IgD-negative memory B cell (primary cell): ENCODE measurements at regions not wholly inside any gene's neighbourhood (a gene's known extent, or its start where the extent isn't known, plus 50 kb on each side); places are given as distances from the start of the nearest gene placed in this dataset.

ENCODE experiments used
- H3K27ac Mint-ChIP-seq, 3 donors: one replicate each; pipeline ENCODE4 v1.8.0; 2020 to 2022; ENCODE audit warnings: mild to moderate bottlenecking in 3 of 3, mixed read lengths in 3 of 3, moderate library complexity in 1 of 3
- H3K27me3 Mint-ChIP-seq: one replicate; pipeline ENCODE4 v1.8.0; 2021; ENCODE audit warnings: mixed read lengths
- H3K36me3 Mint-ChIP-seq: one replicate; pipeline ENCODE4 v1.8.0; 2020; ENCODE audit warnings: mild to moderate bottlenecking, mixed read lengths
- H3K4me1 Mint-ChIP-seq, 3 donors: one replicate each; pipeline ENCODE4 v1.8.0; 2020 to 2022; ENCODE audit warnings: mixed read lengths in 3 of 3, mild to moderate bottlenecking in 1 of 3
- H3K4me3 Mint-ChIP-seq, 4 donors: one replicate each; pipeline ENCODE4 v1.8.0; 2020 to 2022; ENCODE audit warnings: mild to moderate bottlenecking in 4 of 4, mixed read lengths in 4 of 4, moderate library complexity in 3 of 4
- H3K9me3 Mint-ChIP-seq, 3 donors: one replicate each; pipeline ENCODE4 v1.8.0; 2020 to 2021; ENCODE audit warnings: mixed read lengths in 3 of 3, mild to moderate bottlenecking in 1 of 3

DNA sequence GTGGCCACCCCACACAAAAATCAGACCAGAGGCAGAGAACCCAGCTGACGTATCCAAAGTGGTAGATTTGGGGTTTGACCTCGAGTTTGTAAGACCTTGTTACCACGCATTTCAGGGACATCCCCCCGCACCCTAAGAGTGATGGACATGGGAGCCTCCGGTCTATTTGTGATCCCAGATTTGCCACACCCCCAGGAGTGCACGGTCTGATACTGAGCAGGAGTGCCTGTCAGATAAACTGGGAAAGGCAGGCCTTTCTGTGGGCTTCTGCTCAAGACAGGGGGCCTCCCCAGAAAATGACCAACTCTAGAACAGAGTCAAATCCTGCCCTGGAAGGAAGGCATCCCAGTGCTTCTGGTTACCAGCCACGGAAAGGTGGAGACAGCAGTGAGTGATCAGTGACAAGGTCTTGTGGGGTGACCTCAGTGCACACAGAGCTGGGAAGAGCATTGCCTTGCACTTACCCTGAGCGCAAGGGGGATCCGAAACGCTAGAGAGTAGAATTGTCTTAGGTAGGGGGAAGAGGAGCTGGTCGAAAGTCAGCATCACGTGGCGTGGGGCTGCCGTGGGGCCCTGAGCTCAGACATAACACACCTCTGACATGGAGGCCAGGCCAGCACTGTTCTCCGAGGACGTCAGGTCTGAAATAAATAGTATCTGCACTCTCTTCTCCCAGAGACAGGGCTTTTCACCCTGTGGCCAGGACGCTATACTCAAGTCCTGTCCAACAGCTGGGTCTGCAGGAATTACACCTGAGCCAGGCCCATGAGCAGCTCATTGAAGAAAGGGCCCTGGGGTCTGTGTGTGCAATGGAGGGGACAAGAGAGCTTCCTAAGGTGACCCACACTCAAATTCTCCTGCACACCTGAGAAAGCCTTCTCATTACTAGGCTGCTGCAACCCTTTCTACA is 242.4 kb upstream of the SALL3 start:
- Mint-ChIP-seq H3K4me1 (peaks cover 0 to 2% (median 0%) of the 10 kb centered on the region in 3 donors), H3K27me3 (no peaks in the 10 kb centered on the region), H3K4me3 (no peak overlapping the region), H3K36me3 (peaks cover 2% of the 10 kb centered on the region), H3K27ac (no peak overlapping the region), H3K9me3 (peaks cover 0 to 3% (median 2%) of the 10 kb centered on the region in 3 donors)

- H3K4me1 Mint-ChIP-seq, result peaks cover 0 to 2% (median 0%) of the 10 kb centered on the region in 3 donors
- peaks cover 2% of the 10 kb centered on the region for H3K36me3 Mint-ChIP-seq
- peak overlapping the region in 1 of 4 donors; percentile 17 for H3K4me3 Mint-ChIP-seq
- H3K27ac Mint-ChIP-seq, result no peak overlapping the region
- H3K9me3 Mint-ChIP-seq, result peaks cover 0 to 3% (median 2%) of the 10 kb centered on the region in 3 donors
- no peaks in the 10 kb centered on the region for H3K27me3 Mint-ChIP-seq
These were observed 241.4 kb upstream of the SALL3 start for GRCh38 chr18:78738076-78738690.

DNA sequence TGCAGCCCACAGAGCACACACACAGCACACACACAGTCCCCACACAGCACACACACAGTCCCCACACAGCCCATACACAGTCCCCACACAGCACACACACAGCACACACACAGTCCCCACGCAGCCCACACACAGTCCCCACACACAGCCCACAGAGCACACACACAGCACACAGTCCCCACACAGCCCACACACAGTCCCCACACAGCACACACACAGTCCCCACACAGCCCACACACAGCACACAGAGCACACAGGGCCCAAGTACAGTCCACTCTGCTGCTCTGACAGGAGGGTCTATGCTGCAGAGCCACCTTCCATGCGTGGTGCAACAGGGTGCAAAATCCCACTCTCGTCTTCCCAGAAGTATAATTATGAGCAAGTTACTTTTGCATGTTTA is 240.5 kb upstream of the SALL3 start:
- H3K4me3 Mint-ChIP-seq, result no peak overlapping the region
- H3K27ac Mint-ChIP-seq, result no peak overlapping the region

GRCh38 chr18:78739882-78740677 is 239.5 kb upstream of the SALL3 start:
- Mint-ChIP-seq H3K36me3 (peaks cover 2% of the 10 kb centered on the region), H3K4me1 (peaks cover 0 to 2% (median 0%) of the 10 kb centered on the region in 3 donors), H3K4me3 (no peak overlapping the region), H3K9me3 (peaks cover 0 to 5% (median 2%) of the 10 kb centered on the region in 3 donors), H3K27ac (no peak overlapping the region), H3K27me3 (no peaks in the 10 kb centered on the region)

More for the DNA sequence above, 240.5 kb upstream of the SALL3 start:
- H3K4me1 Mint-ChIP-seq, result peaks cover 0 to 2% (median 0%) of the 10 kb centered on the region in 3 donors
- H3K27me3 Mint-ChIP-seq, result no peaks in the 10 kb centered on the region
- peaks cover 2% of the 10 kb centered on the region for H3K36me3 Mint-ChIP-seq
- H3K9me3 Mint-ChIP-seq, result peaks cover 0 to 5% (median 2%) of the 10 kb centered on the region in 3 donors

DNA sequence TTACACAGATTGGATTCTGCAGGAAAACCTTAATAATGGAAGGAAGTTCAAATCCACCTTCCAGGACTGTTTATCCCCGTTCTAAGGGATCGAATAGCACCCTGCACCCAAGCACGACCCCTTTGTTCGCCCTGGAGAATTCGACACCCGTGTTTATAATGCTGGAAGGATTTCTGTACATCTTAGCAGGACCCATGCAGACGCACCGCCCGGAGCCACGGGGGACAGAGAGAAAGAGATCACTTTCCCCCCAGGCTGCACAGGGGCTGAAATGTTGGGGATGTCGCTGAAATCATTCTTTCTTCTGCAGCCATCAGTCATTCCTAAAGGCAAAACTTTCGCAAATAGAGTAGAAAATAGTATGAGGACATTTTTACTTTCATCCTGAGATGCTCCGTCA is 238.7 kb upstream of the SALL3 start:
- H3K4me3 Mint-ChIP-seq, result no peak overlapping the region
- H3K9me3 Mint-ChIP-seq, result peaks cover 0 to 5% (median 2%) of the 10 kb centered on the region in 3 donors
- no peak overlapping the region for H3K27ac Mint-ChIP-seq
- peaks cover 0 to 2% (median 0%) of the 10 kb centered on the region in 3 donors for H3K4me1 Mint-ChIP-seq
- H3K36me3 Mint-ChIP-seq, result peaks cover 2% of the 10 kb centered on the region
- no peaks in the 10 kb centered on the region for H3K27me3 Mint-ChIP-seq

DNA sequence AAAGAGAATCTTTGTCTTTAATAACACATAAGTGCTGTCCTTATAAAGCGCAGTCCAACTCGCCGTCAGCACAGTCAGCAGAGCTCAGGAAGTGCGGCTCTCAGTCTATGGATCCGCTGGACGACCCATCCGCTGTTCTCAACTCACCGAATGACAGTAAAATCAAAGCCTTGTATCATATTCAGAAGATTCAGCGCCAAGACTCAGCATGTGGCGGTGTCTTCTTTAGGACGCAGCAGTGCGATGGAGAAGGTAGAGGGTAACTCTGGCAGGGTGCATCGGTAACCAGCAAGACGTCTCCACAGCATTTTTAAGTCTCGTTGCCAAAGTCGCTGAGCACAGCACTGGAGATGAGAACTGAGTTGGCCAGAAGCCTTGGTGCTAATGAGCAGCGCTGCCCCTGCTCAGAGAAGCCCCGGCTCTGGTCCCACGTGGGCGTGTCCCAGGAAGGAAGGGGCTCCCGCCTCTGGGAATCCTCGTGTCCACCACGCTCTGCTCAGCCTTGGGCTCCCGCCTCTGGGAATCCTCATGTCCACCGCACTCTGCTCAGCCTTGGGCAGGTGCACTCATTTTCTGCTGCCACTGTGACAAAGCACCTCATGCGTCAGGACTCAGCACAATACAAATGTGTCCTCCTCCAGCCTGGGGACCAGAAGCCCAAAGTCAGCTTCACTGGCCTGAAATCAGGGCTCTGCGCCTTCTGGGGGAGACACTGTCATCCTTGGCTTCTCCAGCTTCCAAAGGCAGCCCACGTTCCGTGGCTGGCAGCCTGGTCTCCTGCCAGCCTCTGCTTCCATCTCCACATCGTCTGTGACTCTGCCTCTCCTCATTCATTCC is 238.0 kb upstream of the SALL3 start:
- H3K27ac Mint-ChIP-seq, result no peak overlapping the region

DNA sequence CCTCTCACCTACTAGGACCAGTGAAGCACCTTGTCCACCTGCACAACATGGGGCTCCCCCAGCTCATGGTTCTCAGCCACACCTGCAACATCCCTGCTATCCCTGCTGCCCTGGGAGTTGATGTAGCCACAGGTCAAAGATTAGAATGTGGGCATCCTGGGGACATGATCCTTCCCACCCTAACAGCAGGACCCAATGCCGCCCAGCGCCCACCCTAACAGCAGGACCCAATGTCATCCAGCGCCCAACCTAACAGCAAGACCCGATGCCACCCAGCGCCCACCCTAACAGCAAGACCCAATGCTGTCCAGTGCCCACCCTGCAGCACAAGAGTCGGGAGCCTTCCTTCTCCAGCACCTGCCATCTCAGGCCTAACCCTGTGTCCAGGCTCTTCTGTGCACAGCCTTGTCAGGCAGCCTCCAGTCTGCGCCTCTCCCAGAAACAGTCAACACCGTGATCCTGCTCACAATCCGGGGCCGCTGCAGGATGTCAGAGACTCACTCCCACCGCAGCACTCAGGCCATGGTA is 237.3 kb upstream of the SALL3 start:
- Mint-ChIP-seq H3K9me3 (peaks cover 0 to 5% (median 2%) of the 10 kb centered on the region in 3 donors), H3K4me3 (no peak overlapping the region), H3K36me3 (peaks cover 2% of the 10 kb centered on the region), H3K27me3 (no peaks in the 10 kb centered on the region), H3K4me1 (peaks cover 0 to 2% (median 0%) of the 10 kb centered on the region in 3 donors), H3K27ac (no peak overlapping the region)

More for the DNA sequence above, 238.0 kb upstream of the SALL3 start:
- Mint-ChIP-seq H3K4me3 (peak overlapping the region in 1 of 4 donors; percentile 82), H3K36me3 (peaks cover 2% of the 10 kb centered on the region), H3K9me3 (peaks cover 0 to 5% (median 2%) of the 10 kb centered on the region in 3 donors), H3K4me1 (peaks cover 0 to 2% (median 0%) of the 10 kb centered on the region in 3 donors), H3K27me3 (no peaks in the 10 kb centered on the region)

DNA sequence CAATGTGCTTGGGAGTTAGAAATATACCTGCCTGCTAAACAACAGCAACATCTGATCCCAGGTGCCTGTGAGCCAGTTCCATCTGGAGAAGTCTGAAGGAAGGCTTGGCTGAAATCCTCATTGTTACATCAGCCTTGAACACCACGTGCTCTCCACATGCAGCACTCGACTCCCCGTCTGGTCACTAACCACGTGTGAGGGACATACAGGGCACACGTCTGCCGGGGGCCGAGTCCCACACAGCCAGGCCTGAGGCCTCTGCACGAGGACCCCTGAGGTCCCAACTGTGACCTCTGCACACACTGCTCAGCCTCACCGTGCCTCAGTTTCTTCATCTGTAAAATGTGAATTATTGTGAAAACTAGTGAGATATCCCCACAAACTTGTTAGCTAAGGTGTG is 236.5 kb upstream of the SALL3 start:
- Mint-ChIP-seq H3K9me3 (peaks cover 0 to 5% (median 2%) of the 10 kb centered on the region in 3 donors), H3K27ac (no peak overlapping the region), H3K4me3 (no peak overlapping the region), H3K4me1 (peaks cover 0 to 2% (median 0%) of the 10 kb centered on the region in 3 donors), H3K27me3 (no peaks in the 10 kb centered on the region), H3K36me3 (peaks cover 2% of the 10 kb centered on the region)

DNA sequence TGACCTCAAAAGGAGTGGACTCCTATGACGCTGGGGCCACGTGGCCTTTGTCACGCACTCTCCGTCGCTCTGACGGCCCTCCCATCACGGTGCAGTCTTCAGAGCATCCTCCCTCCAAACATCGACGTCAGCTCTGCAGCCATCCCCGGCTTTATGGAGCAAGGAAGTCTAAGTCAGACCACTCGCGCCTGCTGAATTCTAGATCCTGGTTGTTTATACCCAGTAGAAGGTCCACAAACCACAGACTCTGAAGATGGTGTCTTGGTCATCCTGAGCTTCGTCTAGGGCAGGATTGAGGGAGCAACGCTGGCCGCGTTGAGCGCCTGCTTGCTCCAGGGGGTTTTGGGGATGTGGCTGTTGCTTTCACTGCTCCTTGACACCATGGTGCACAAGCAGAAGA is 228.0 kb upstream of the SALL3 start:
- H3K27me3 Mint-ChIP-seq, result no peaks in the 10 kb centered on the region
- peaks cover 3 to 8% (median 6%) of the 10 kb centered on the region in 3 donors for H3K9me3 Mint-ChIP-seq
- no peaks in the 10 kb centered on the region for H3K36me3 Mint-ChIP-seq
- no peaks in the 10 kb centered on the region for H3K4me1 Mint-ChIP-seq
- H3K27ac Mint-ChIP-seq, result no peak overlapping the region
- no peak overlapping the region for H3K4me3 Mint-ChIP-seq

GRCh38 chr18:78753240-78753639 is 226.4 kb upstream of the SALL3 start:
- H3K4me3 Mint-ChIP-seq, result no peak overlapping the region
- no peaks in the 10 kb centered on the region for H3K36me3 Mint-ChIP-seq
- H3K27ac Mint-ChIP-seq, result no peak overlapping the region
- peaks cover 5 to 8% (median 7%) of the 10 kb centered on the region in 3 donors for H3K9me3 Mint-ChIP-seq
- peaks cover 0 to 3% (median 0%) of the 10 kb centered on the region in 3 donors for H3K4me1 Mint-ChIP-seq
- H3K27me3 Mint-ChIP-seq, result no peaks in the 10 kb centered on the region

GRCh38 chr18:78754311-78755043 is 225.1 kb upstream of the SALL3 start:
- Mint-ChIP-seq H3K27ac (no peak overlapping the region), H3K27me3 (no peaks in the 10 kb centered on the region), H3K9me3 (peaks cover 4 to 7% (median 7%) of the 10 kb centered on the region in 3 donors), H3K4me1 (peaks cover 0 to 3% (median 0%) of the 10 kb centered on the region in 3 donors), H3K36me3 (no peaks in the 10 kb centered on the region), H3K4me3 (no peak overlapping the region)

DNA sequence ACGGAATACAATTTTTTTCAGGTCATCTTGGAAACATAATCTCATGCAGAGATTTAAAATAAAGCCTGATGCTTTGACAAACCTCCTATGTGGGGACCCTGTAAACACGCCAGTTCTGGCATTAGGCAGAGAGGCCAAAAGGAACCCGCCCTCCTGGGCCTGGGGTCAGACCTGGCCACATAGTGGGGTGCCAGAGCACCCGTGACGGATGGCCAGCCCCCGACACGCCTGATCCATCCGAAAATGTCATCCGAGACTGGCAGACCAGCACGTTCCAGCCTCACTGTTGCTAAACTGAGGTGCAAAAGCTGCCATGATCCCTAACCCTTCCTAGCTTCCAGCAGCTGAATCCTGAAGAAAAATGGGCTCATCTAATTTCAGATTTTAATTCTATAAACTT is 222.6 kb upstream of the SALL3 start:
- no peak overlapping the region for H3K27ac Mint-ChIP-seq
- H3K9me3 Mint-ChIP-seq, result peaks cover 4 to 11% (median 6%) of the 10 kb centered on the region in 3 donors
- no peak overlapping the region for H3K4me3 Mint-ChIP-seq
- H3K27me3 Mint-ChIP-seq, result no peaks in the 10 kb centered on the region
- no peaks in the 10 kb centered on the region for H3K36me3 Mint-ChIP-seq
- peaks cover 0 to 3% (median 0%) of the 10 kb centered on the region in 3 donors for H3K4me1 Mint-ChIP-seq

GRCh38 chr18:78758496-78758895 is 221.1 kb upstream of the SALL3 start:
- H3K27me3 Mint-ChIP-seq, result no peaks in the 10 kb centered on the region
- H3K4me3 Mint-ChIP-seq, result no peak overlapping the region
- peaks cover 2 to 21% (median 7%) of the 10 kb centered on the region in 3 donors for H3K9me3 Mint-ChIP-seq
- no peaks in the 10 kb centered on the region for H3K36me3 Mint-ChIP-seq
- H3K4me1 Mint-ChIP-seq, result peaks cover 0 to 3% (median 0%) of the 10 kb centered on the region in 3 donors
- H3K27ac Mint-ChIP-seq, result no peak overlapping the region
